ENCODE measurements at regions not wholly inside any gene's neighbourhood (a gene's known extent, or its start where the extent isn't known, plus 50 kb on each side); places are given as distances from the start of the nearest gene placed in this dataset.

DNA sequence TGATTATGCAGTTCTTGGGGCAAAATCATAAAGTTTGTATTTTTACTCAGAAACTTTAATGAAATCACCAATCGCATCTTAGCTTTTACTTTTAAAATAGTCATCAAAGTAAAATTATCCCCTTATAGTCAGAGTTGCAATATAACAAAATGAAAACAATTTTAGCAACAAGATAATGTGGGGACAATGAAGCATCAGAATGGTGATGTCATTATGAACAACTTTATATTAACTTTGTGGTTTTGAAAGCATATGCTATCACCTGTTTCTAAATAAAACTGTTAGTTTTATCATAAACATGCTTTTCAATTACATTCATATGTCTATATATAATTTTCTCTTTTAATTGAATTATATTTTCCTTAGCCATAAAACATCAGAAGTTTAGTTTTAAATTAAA, 856.8 kb downstream of the CDH9 start:
- H3K9me3 Mint-ChIP-seq: no peaks in the 10 kb centered on the region; a peak in 1 of 5 replicates
- no peaks in the 10 kb centered on the region for H3K9me3 ChIP-seq (ENCODE audit: control insufficient read depth, low read depth, low read length)
- no peak overlapping the region for H2BK20ac ChIP-seq (ENCODE audit: low read depth, low read length, poor library complexity, severe bottlenecking)
- no peaks in the 10 kb centered on the region for H3K4me1 ChIP-seq (ENCODE audit: insufficient read depth, low read length)
- peaks cover 0 to under 1% (median 0%) of the 10 kb centered on the region in 3 experiments; a peak in 2 of 7 replicates for H3K36me3 Mint-ChIP-seq (ENCODE audit: insufficient read depth in 1 of 3, low read depth in 3 of 3)
- no peak overlapping the region for H3K27ac Mint-ChIP-seq
- H2BK15ac ChIP-seq (ENCODE audit: low read depth, low read length): no peak overlapping the region
- no peaks in the 10 kb centered on the region for H3K4me1 Mint-ChIP-seq
- no peak overlapping the region for H4K8ac ChIP-seq (replicated peaks; ENCODE audit: insufficient read length, low read depth, low read length)
- no peak overlapping the region for H3K56ac ChIP-seq (ENCODE audit: insufficient read length, low read depth, low read length)
- H3K27me3 ChIP-seq (ENCODE audit: insufficient read depth, low read length): no peaks in the 10 kb centered on the region
- H3K79me2 ChIP-seq (ENCODE audit: insufficient read depth, low read length): no peaks in the 10 kb centered on the region
- no peak overlapping the region for H3K4me3 Mint-ChIP-seq
- H3T11ph ChIP-seq (ENCODE audit: low read length): no peak overlapping the region
- no peak overlapping the region for H2AK5ac ChIP-seq (ENCODE audit: insufficient read length, low read length)
- H2BK12ac ChIP-seq (ENCODE audit: insufficient read length, low read depth, low read length): no peak overlapping the region
- H3K23me2 ChIP-seq (ENCODE audit: insufficient read length, low read depth, low read length, poor library complexity, severe bottlenecking): no peaks in the 10 kb centered on the region
- H4K91ac ChIP-seq (ENCODE audit: insufficient read length, low read depth, low read length): no peak overlapping the region
- H4K5ac ChIP-seq (ENCODE audit: insufficient read length, low read depth, low read length): no peak overlapping the region
- no peak overlapping the region for H2BK5ac ChIP-seq (ENCODE audit: insufficient read length, low read length)
- no peak overlapping the region for H3K27ac ChIP-seq (ENCODE audit: insufficient read length, low read depth, low read length)
- H3K23ac ChIP-seq (ENCODE audit: insufficient read length, low read depth, low read length): no peak overlapping the region
- no peaks in the 10 kb centered on the region for H3K27me3 Mint-ChIP-seq (ENCODE audit: low read depth)
- DNase-seq: no peak
- H3K4ac ChIP-seq (ENCODE audit: low read depth, low read length): no peak overlapping the region
- no peak overlapping the region for H2BK120ac ChIP-seq (ENCODE audit: low read depth, low read length, poor library complexity, severe bottlenecking)
- no CpG with 5 or more reads among the region's 1 CpG for WGBS (ENCODE audit: extremely low coverage, insufficient read length, low lambda C conversion rate)
- no peaks in the 10 kb centered on the region for H3K79me1 ChIP-seq (ENCODE audit: insufficient read depth, low read depth, low read length, poor library complexity, severe bottlenecking)
- H3K4me2 ChIP-seq (ENCODE audit: insufficient read depth, insufficient read length, low read length): no peak overlapping the region
- no peak overlapping the region for H3K9ac ChIP-seq (ENCODE audit: extremely low read depth, insufficient read length, low read length)
- TF ChIP-seq CTCF (conservative IDR thresholded peaks at IDR 0.05): no peak
- H4K20me1 ChIP-seq (ENCODE audit: control insufficient read depth, insufficient read depth, insufficient read length): no peaks in the 10 kb centered on the region
- no peak overlapping the region for H3K14ac ChIP-seq (ENCODE audit: insufficient read depth, low read length)
- H3K18ac ChIP-seq (ENCODE audit: insufficient read length, low read depth, low read length): no peak overlapping the region
- H2AFZ ChIP-seq (ENCODE audit: low read length): no peak overlapping the region
